Loucy (cell line): ENCODE measurements at regions not wholly inside any gene's neighbourhood (a gene's known extent, or its start where the extent isn't known, plus 50 kb on each side); places are given as distances from the start of the nearest gene placed in this dataset.

ENCODE experiments used
- H2AFZ ChIP-seq: fragments of 200-600 bp; sonication (generic); 2 replicates; pipeline ENCODE4 v1.6.0; 2016; ENCODE audit warnings: antibody characterized with exemption, mild to moderate bottlenecking, low read length, moderate library complexity
- H3F3A ChIP-seq: fragments of 200-600 bp; 2 replicates; pipeline ENCODE4 v1.6.0; 2016; ENCODE audit warnings: antibody characterized with exemption, low read depth, mild to moderate bottlenecking
- H3K27me3 ChIP-seq: fragments of 200-600 bp; sonication (generic); 2 replicates; pipeline ENCODE4 v1.6.1; 2014; ENCODE audit warnings: low read length, mild to moderate bottlenecking; ENCODE audit not compliant: insufficient read depth, poor library complexity, severe bottlenecking
- H3K36me3 ChIP-seq: fragments of 200-600 bp; sonication (generic); 2 replicates; pipeline ENCODE4 v1.6.1; 2016; ENCODE audit warnings: low read length; ENCODE audit not compliant: insufficient read depth
- H3K4me1 ChIP-seq: fragments of 200-600 bp; sonication (generic); 2 replicates; pipeline ENCODE4 v1.5.1; 2014; ENCODE audit warnings: low read length, mild to moderate bottlenecking; ENCODE audit not compliant: insufficient read depth, poor library complexity, severe bottlenecking
- H3K4me2 ChIP-seq: fragments of 200-600 bp; sonication (generic); 2 replicates; pipeline ENCODE4 v1.6.0; 2014; ENCODE audit warnings: antibody characterized with exemption, low read length, low read depth, mild to moderate bottlenecking; ENCODE audit not compliant: poor library complexity, severe bottlenecking
- H3K4me3 ChIP-seq: fragments of 200-600 bp; sonication (generic); 2 replicates; pipeline ENCODE4 v1.5.1; 2014; ENCODE audit warnings: low read length, mild to moderate bottlenecking, mixed read lengths; ENCODE audit not compliant: poor library complexity, severe bottlenecking
- H3K79me2 ChIP-seq: fragments of 200-600 bp; sonication (generic); 2 replicates; pipeline ENCODE4 v1.6.1; 2014; ENCODE audit warnings: low read length; ENCODE audit not compliant: insufficient read depth
- H3K9ac ChIP-seq: fragments of 200-600 bp; sonication (generic); 2 replicates; pipeline ENCODE4 v1.6.0; 2014; ENCODE audit warnings: mild to moderate bottlenecking, low read depth, low read length, moderate library complexity; ENCODE audit not compliant: poor library complexity, severe bottlenecking
- H3K9me2 ChIP-seq: fragments of 200-600 bp; sonication (generic); replicated peaks from 2 replicates; pipeline ENCODE4 v1.6.1; 2016; ENCODE audit warnings: low read depth, low read length, mixed read lengths
- H3K9me3 ChIP-seq: fragments of 200-600 bp; sonication (generic); 2 replicates; pipeline ENCODE4 v1.6.1; 2014; ENCODE audit warnings: mild to moderate bottlenecking, antibody characterized with exemption, low read length, low read depth; ENCODE audit not compliant: insufficient read depth
- H4K20me1 ChIP-seq: fragments of 200-600 bp; sonication (generic); 2 replicates; pipeline ENCODE4 v1.6.0; 2014; ENCODE audit warnings: antibody characterized with exemption, low read length, mild to moderate bottlenecking; ENCODE audit not compliant: insufficient read depth, poor library complexity, severe bottlenecking
- EZH2phosphoT487 ChIP-seq: fragments of 200-600 bp; IDR thresholded peaks from 2 replicates; pipeline ENCODE4 v1.6.1; 2018; ENCODE audit warnings: antibody characterized with exemption, mild to moderate bottlenecking, moderate library complexity, borderline replicate concordance
- TF ChIP-seq, protein P1 (sequence below): fragments of 200-600 bp; sonication (generic); conservative IDR thresholded peaks from 2 replicates; pipeline ENCODE4 v1.5.1; 2014; ENCODE audit warnings: mild to moderate bottlenecking, antibody characterized with exemption, low read length

GRCh38 chr18:77455004-77455403 is 205.4 kb downstream of the GALR1 start:
- Histone ChIP-seq H3K4me3 (no peak overlapping the region), H3F3A (no peaks in the 10 kb centered on the region), H3K4me2 (no peak overlapping the region), H3K27me3 (no peaks in the 10 kb centered on the region), H3K9me2 (no peaks in the 10 kb centered on the region), H2AFZ (no peak overlapping the region), H3K36me3 (no peaks in the 10 kb centered on the region), H3K4me1 (no peaks in the 10 kb centered on the region), H3K9ac (no peak overlapping the region), H4K20me1 (no peaks in the 10 kb centered on the region), H3K9me3 (no peaks in the 10 kb centered on the region), H3K79me2 (no peaks in the 10 kb centered on the region)
- TF ChIP-seq, protein P1, sequence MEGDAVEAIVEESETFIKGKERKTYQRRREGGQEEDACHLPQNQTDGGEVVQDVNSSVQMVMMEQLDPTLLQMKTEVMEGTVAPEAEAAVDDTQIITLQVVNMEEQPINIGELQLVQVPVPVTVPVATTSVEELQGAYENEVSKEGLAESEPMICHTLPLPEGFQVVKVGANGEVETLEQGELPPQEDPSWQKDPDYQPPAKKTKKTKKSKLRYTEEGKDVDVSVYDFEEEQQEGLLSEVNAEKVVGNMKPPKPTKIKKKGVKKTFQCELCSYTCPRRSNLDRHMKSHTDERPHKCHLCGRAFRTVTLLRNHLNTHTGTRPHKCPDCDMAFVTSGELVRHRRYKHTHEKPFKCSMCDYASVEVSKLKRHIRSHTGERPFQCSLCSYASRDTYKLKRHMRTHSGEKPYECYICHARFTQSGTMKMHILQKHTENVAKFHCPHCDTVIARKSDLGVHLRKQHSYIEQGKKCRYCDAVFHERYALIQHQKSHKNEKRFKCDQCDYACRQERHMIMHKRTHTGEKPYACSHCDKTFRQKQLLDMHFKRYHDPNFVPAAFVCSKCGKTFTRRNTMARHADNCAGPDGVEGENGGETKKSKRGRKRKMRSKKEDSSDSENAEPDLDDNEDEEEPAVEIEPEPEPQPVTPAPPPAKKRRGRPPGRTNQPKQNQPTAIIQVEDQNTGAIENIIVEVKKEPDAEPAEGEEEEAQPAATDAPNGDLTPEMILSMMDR = no peak
- TF ChIP-seq EZH2phosphoT487 = no peak

- Histone ChIP-seq H3K79me2 (no peaks in the 10 kb centered on the region), H4K20me1 (no peaks in the 10 kb centered on the region), H3K4me3 (no peak overlapping the region), H3K4me2 (no peak overlapping the region), H3F3A (no peaks in the 10 kb centered on the region), H3K9me2 (no peaks in the 10 kb centered on the region), H2AFZ (no peak overlapping the region), H3K9ac (no peak overlapping the region), H3K4me1 (no peaks in the 10 kb centered on the region), H3K36me3 (no peaks in the 10 kb centered on the region), H3K27me3 (no peaks in the 10 kb centered on the region), H3K9me3 (no peaks in the 10 kb centered on the region)
- no peak for TF ChIP-seq EZH2phosphoT487
- TF ChIP-seq, protein P1 = no peak
These were observed 208.0 kb downstream of the GALR1 start for GRCh38 chr18:77457681-77458080.

GRCh38 chr18:77461062-77461688 is 211.5 kb downstream of the GALR1 start:
- no peaks in the 10 kb centered on the region for H3F3A ChIP-seq
- H3K4me2 ChIP-seq = no peak overlapping the region
- TF ChIP-seq EZH2phosphoT487 = no peak

GRCh38 chr18:77464917-77465316 is 215.3 kb downstream of the GALR1 start:
- Histone ChIP-seq H3K9me3 (no peaks in the 10 kb centered on the region), H3K36me3 (no peaks in the 10 kb centered on the region), H2AFZ (no peak overlapping the region), H3F3A (no peaks in the 10 kb centered on the region), H3K4me3 (no peak overlapping the region), H3K27me3 (no peaks in the 10 kb centered on the region), H3K9ac (no peak overlapping the region), H3K4me2 (no peak overlapping the region), H3K9me2 (no peaks in the 10 kb centered on the region), H3K4me1 (no peaks in the 10 kb centered on the region), H3K79me2 (no peaks in the 10 kb centered on the region), H4K20me1 (no peaks in the 10 kb centered on the region)
- no peak for TF ChIP-seq EZH2phosphoT487

More at GRCh38 chr18:77461062-77461688, 211.5 kb downstream of the GALR1 start:
- H2AFZ ChIP-seq = no peak overlapping the region
- H3K27me3 ChIP-seq = no peaks in the 10 kb centered on the region
- H3K9me2 ChIP-seq = no peaks in the 10 kb centered on the region
- H3K9me3 ChIP-seq = no peaks in the 10 kb centered on the region
- H3K79me2 ChIP-seq = no peaks in the 10 kb centered on the region
- H4K20me1 ChIP-seq = no peaks in the 10 kb centered on the region
- H3K4me1 ChIP-seq = no peaks in the 10 kb centered on the region
- H3K36me3 ChIP-seq = no peaks in the 10 kb centered on the region
- no peak overlapping the region for H3K4me3 ChIP-seq
- H3K9ac ChIP-seq = no peak overlapping the region
